GM21825 (cell line): ENCODE measurements at regions not wholly inside any gene's neighbourhood (a gene's known extent, or its start where the extent isn't known, plus 50 kb on each side); places are given as distances from the start of the nearest gene placed in this dataset.

Experiments
- ATAC-seq: cut with Tn5 transposase; IDR thresholded peaks from one replicate; pipeline ENCODE4 v1.9.1; 2021; ENCODE audit warnings: mild to moderate bottlenecking, moderate library complexity; ENCODE audit not compliant: unreplicated experiment

GRCh38 chr14:65928995-65929394 lies 516.5 kb downstream of the FUT8 start:
- no peak for ATAC-seq

GRCh38 chr14:65933400-65934069 lies 521.0 kb downstream of the FUT8 start:
- no peak for ATAC-seq

GRCh38 chr14:65934070-65934435 lies 521.5 kb downstream of the FUT8 start:
- ATAC-seq, result no peak

- ATAC-seq, result no peak
Observed at GRCh38 chr14:65936342-65936975, 523.9 kb downstream of the FUT8 start.

GRCh38 chr14:65937079-65937959 lies 524.8 kb downstream of the FUT8 start:
- no peak for ATAC-seq

- no peak for ATAC-seq
Observed at GRCh38 chr14:65937960-65938316, 525.4 kb downstream of the FUT8 start.

GRCh38 chr14:65938738-65939137 lies 526.2 kb downstream of the FUT8 start:
- ATAC-seq, result no peak

- no peak for ATAC-seq
Observed at GRCh38 chr14:65939184-65939583, 526.7 kb downstream of the FUT8 start.

GRCh38 chr14:65940056-65940735 lies 527.7 kb downstream of the FUT8 start:
- no peak for ATAC-seq

- ATAC-seq, result no peak
Observed at GRCh38 chr14:65941091-65941490, 528.6 kb downstream of the FUT8 start.

- no peak for ATAC-seq
Observed at GRCh38 chr14:65943150-65943549, 530.6 kb downstream of the FUT8 start.

- ATAC-seq, result no peak
Observed at GRCh38 chr14:65943916-65944410, 531.4 kb downstream of the FUT8 start.

- ATAC-seq, result no peak
Observed at GRCh38 chr14:65945327-65945726, 532.8 kb downstream of the FUT8 start.

GRCh38 chr14:65946494-65946893 lies 534.0 kb downstream of the FUT8 start:
- ATAC-seq, result no peak

- ATAC-seq, result no peak
Observed at GRCh38 chr14:65948302-65948701, 535.8 kb downstream of the FUT8 start.

- ATAC-seq, result no peak
Observed at GRCh38 chr14:65949711-65950516, 536.3 kb upstream of the CCDC196 start.

GRCh38 chr14:65954942-65955341 lies 531.2 kb upstream of the CCDC196 start:
- no peak for ATAC-seq

GRCh38 chr14:65957631-65958205 lies 528.5 kb upstream of the CCDC196 start:
- ATAC-seq, result no peak

GRCh38 chr14:65958664-65959562 lies 527.3 kb upstream of the CCDC196 start:
- peak; percentile 44 for ATAC-seq
